Choroid plexus epithelial cell (primary cell): ENCODE measurements at regions not wholly inside any gene's neighbourhood (a gene's known extent, or its start where the extent isn't known, plus 50 kb on each side); places are given as distances from the start of the nearest gene placed in this dataset.
"Not testable (repeated sequence)": the region's sequence is repeated elsewhere in the genome, so short reads cannot be mapped to it uniquely, and the experiment has no call there.

Source experiments
- DNase-seq: peaks from one replicate; pipeline ENCODE4 v3.0.0-alpha.2; 2010; ENCODE audit warnings: low read depth
- H3K4me3 ChIP-seq: 2 replicates; pipeline ENCODE4 v1.5.1; 2011; ENCODE audit warnings: low read depth, mild to moderate bottlenecking, control low read depth, low read length, moderate library complexity
- TF ChIP-seq, protein P1 (sequence below): conservative IDR thresholded peaks from 2 replicates; pipeline ENCODE4 v1.5.1; 2011; ENCODE audit warnings: low read depth, mild to moderate bottlenecking, control low read depth, inconsistent platforms, low read length, moderate library complexity

- no peak for DNase-seq
- TF ChIP-seq, protein P1, sequence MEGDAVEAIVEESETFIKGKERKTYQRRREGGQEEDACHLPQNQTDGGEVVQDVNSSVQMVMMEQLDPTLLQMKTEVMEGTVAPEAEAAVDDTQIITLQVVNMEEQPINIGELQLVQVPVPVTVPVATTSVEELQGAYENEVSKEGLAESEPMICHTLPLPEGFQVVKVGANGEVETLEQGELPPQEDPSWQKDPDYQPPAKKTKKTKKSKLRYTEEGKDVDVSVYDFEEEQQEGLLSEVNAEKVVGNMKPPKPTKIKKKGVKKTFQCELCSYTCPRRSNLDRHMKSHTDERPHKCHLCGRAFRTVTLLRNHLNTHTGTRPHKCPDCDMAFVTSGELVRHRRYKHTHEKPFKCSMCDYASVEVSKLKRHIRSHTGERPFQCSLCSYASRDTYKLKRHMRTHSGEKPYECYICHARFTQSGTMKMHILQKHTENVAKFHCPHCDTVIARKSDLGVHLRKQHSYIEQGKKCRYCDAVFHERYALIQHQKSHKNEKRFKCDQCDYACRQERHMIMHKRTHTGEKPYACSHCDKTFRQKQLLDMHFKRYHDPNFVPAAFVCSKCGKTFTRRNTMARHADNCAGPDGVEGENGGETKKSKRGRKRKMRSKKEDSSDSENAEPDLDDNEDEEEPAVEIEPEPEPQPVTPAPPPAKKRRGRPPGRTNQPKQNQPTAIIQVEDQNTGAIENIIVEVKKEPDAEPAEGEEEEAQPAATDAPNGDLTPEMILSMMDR = no peak
- no peak overlapping the region for H3K4me3 ChIP-seq
Observed at GRCh38 chr15:38635170-38635569, 70.6 kb upstream of the RASGRP1 start.

DNA sequence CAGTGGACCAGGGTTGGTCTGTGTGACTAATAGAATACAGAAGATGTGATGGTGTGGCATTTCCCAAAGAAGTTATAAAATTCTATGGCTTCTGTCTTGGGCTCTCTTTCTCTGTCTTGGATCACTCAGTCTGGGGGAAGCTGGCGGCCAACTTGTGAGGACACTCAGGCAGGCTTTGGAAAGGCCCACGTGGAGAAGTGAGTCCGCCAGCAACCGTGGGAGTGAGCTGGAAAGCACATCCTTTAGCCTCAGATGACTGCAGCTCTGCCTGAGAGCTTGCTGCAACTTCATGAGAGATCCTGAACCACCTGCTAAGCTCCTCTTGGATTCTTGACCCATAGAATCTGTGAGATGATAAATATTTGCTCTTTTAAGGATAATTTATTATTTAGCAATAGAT lies 72.0 kb upstream of the RASGRP1 start:
- no peak overlapping the region for H3K4me3 ChIP-seq
- TF ChIP-seq, protein P1 = no peak
- no peak for DNase-seq

DNA sequence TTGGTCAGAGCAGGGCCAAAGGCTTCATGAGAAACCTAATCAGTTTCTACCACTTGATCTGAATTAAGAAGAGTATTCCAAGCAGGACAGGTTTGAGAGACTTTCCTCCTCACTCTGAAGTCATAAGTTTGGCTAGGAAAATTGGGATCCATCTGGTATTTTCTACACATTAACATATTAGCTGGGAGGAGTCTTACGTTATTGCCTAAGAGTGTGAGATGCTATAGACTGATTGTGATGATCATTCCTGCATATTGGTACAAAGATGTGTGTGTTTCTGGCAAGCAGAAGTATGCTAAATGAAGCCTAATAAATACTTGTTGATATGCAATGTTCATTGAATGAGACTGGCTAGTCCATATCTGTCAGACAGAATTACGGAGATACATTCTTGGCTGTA lies 73.5 kb upstream of the RASGRP1 start:
- TF ChIP-seq, protein P1 = no peak
- no peak for DNase-seq
- no peak overlapping the region for H3K4me3 ChIP-seq

DNA sequence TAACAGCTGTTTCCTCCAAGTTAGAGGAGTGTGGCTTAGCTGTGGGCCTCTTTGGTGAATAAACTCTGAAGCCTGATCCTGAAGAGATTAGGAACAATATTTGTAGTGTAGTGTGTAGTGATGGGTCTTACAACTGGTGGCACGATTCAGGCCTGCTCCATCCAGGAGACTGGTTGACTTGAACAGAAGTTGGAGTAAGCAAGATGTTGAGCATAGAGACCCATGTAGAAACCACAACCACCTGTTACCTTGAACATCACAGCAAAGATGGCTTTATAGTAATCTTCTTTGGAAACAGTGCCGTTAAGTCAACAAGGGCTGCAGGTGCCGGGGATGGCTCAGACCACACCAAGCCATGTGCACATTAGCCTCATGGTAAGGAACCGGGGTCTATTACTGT lies 74.2 kb upstream of the RASGRP1 start:
- TF ChIP-seq, protein P1 = no peak
- DNase-seq = no peak
- no peak overlapping the region for H3K4me3 ChIP-seq

DNA sequence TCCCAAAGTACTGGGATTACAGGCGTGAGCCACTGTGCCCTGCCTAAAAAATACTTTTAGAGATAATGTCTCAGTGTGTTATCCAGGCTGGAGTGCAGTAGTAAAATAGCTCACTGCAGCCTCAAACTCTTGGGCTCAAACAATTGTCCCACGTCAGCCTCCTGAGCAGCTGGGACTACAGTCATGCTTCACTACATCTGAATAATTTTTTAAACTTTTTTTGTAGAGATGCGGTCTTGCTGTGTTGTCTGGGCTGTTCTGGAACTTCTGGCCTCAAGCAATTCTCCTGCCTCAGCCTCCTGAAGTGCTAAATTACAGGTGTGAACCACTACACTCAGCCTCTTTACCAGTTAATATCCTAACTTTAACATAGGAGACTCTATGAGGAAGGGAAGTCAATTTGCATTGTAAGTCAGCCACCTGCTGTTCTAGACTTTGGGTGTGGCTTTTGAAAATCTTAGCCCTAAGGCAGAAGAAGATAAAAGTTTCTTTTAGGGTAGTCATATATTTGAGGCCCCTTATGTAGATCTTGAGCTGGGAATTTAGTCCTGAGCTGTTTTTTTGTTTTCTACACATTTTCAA lies 78.2 kb upstream of the RASGRP1 start:
- no peak overlapping the region for H3K4me3 ChIP-seq
- DNase-seq = no peak
- TF ChIP-seq, protein P1 = no peak

- DNase-seq, H3K4me3 ChIP-seq: not testable (repeated sequence)
Observed at GRCh38 chr15:38644353-38644752, 79.7 kb upstream of the RASGRP1 start.

- DNase-seq = no peak
- TF ChIP-seq, protein P1 = no peak
- H3K4me3 ChIP-seq = no peak overlapping the region
Observed at GRCh38 chr15:38646716-38647115, 82.1 kb upstream of the RASGRP1 start.

GRCh38 chr15:38647683-38648082 lies 83.1 kb upstream of the RASGRP1 start:
- peak; percentile 52 for DNase-seq
- H3K4me3 ChIP-seq = no peak overlapping the region
- TF ChIP-seq, protein P1 = peak; percentile 62
